ENCODE measurements at regions not wholly inside any gene's neighbourhood (a gene's known extent, or its start where the extent isn't known, plus 50 kb on each side); places are given as distances from the start of the nearest gene placed in this dataset.

- Histone ChIP-seq H3K36me3 (ENCODE audit: control insufficient read depth, insufficient read depth, low read length) (no peaks in the 10 kb centered on the region), H3K27me3 (ENCODE audit: control insufficient read depth, insufficient read depth, low read length) (no peaks in the 10 kb centered on the region), H3K4me3 (ENCODE audit: low read depth, low read length) (no peak overlapping the region), H3K9ac (ENCODE audit: low read depth, low read length) (no peak overlapping the region), H3K4me1 (ENCODE audit: control insufficient read depth, insufficient read depth, low read length) (no peaks in the 10 kb centered on the region), H3K9me3 (ENCODE audit: control insufficient read depth, insufficient read depth, low read length) (no peaks in the 10 kb centered on the region)
Observed at GRCh38 chr9:88242879-88243278, 104.6 kb upstream of the SPATA31C2 start.

- Histone ChIP-seq H3K36me3 (ENCODE audit: control insufficient read depth, insufficient read depth, low read length) (no peaks in the 10 kb centered on the region), H3K4me3 (ENCODE audit: low read depth, low read length) (no peak overlapping the region), H3K9me3 (ENCODE audit: control insufficient read depth, insufficient read depth, low read length) (no peaks in the 10 kb centered on the region), H3K27me3 (ENCODE audit: control insufficient read depth, insufficient read depth, low read length) (no peaks in the 10 kb centered on the region), H3K9ac (ENCODE audit: low read depth, low read length) (no peak overlapping the region), H3K4me1 (ENCODE audit: control insufficient read depth, insufficient read depth, low read length) (no peaks in the 10 kb centered on the region)
Observed at GRCh38 chr9:88237991-88238571, 99.8 kb upstream of the SPATA31C2 start.

- Histone ChIP-seq H3K4me3 (ENCODE audit: low read depth, low read length) (no peak overlapping the region), H3K27me3 (ENCODE audit: control insufficient read depth, insufficient read depth, low read length) (no peaks in the 10 kb centered on the region), H3K36me3 (ENCODE audit: control insufficient read depth, insufficient read depth, low read length) (no peaks in the 10 kb centered on the region), H3K9me3 (ENCODE audit: control insufficient read depth, insufficient read depth, low read length) (no peaks in the 10 kb centered on the region), H3K4me1 (ENCODE audit: control insufficient read depth, insufficient read depth, low read length) (no peaks in the 10 kb centered on the region), H3K9ac (ENCODE audit: low read depth, low read length) (no peak overlapping the region)
Observed at GRCh38 chr9:88237479-88237961, 99.2 kb upstream of the SPATA31C2 start.

GRCh38 chr9:88236511-88237478, 98.5 kb upstream of the SPATA31C2 start:
- Histone ChIP-seq H3K4me1 (ENCODE audit: control insufficient read depth, insufficient read depth, low read length) (no peaks in the 10 kb centered on the region), H3K36me3 (ENCODE audit: control insufficient read depth, insufficient read depth, low read length) (no peaks in the 10 kb centered on the region), H3K27me3 (ENCODE audit: control insufficient read depth, insufficient read depth, low read length) (no peaks in the 10 kb centered on the region), H3K9me3 (ENCODE audit: control insufficient read depth, insufficient read depth, low read length) (no peaks in the 10 kb centered on the region), H3K4me3 (ENCODE audit: low read depth, low read length) (no peak overlapping the region), H3K9ac (ENCODE audit: low read depth, low read length) (no peak overlapping the region)

- Histone ChIP-seq H3K4me3 (ENCODE audit: low read depth, low read length) (no peak overlapping the region), H3K9ac (ENCODE audit: low read depth, low read length) (no peak overlapping the region), H3K9me3 (ENCODE audit: control insufficient read depth, insufficient read depth, low read length) (no peaks in the 10 kb centered on the region), H3K36me3 (ENCODE audit: control insufficient read depth, insufficient read depth, low read length) (no peaks in the 10 kb centered on the region), H3K27me3 (ENCODE audit: control insufficient read depth, insufficient read depth, low read length) (no peaks in the 10 kb centered on the region), H3K4me1 (ENCODE audit: control insufficient read depth, insufficient read depth, low read length) (no peaks in the 10 kb centered on the region)
Observed at GRCh38 chr9:88235615-88236014, 97.3 kb upstream of the SPATA31C2 start.

- Histone ChIP-seq H3K9me3 (ENCODE audit: control insufficient read depth, insufficient read depth, low read length) (no peaks in the 10 kb centered on the region), H3K9ac (ENCODE audit: low read depth, low read length) (no peak overlapping the region), H3K27me3 (ENCODE audit: control insufficient read depth, insufficient read depth, low read length) (no peaks in the 10 kb centered on the region), H3K36me3 (ENCODE audit: control insufficient read depth, insufficient read depth, low read length) (no peaks in the 10 kb centered on the region), H3K4me1 (ENCODE audit: control insufficient read depth, insufficient read depth, low read length) (no peaks in the 10 kb centered on the region), H3K4me3 (ENCODE audit: low read depth, low read length) (no peak overlapping the region)
Observed at GRCh38 chr9:88234114-88234513, 95.8 kb upstream of the SPATA31C2 start.

- Histone ChIP-seq H3K4me3 (ENCODE audit: low read depth, low read length) (no peak overlapping the region), H3K9ac (ENCODE audit: low read depth, low read length) (no peak overlapping the region), H3K4me1 (ENCODE audit: control insufficient read depth, insufficient read depth, low read length) (no peaks in the 10 kb centered on the region), H3K27me3 (ENCODE audit: control insufficient read depth, insufficient read depth, low read length) (no peaks in the 10 kb centered on the region), H3K9me3 (ENCODE audit: control insufficient read depth, insufficient read depth, low read length) (no peaks in the 10 kb centered on the region), H3K36me3 (ENCODE audit: control insufficient read depth, insufficient read depth, low read length) (no peaks in the 10 kb centered on the region)
Observed at GRCh38 chr9:88233091-88233490, 94.8 kb upstream of the SPATA31C2 start.

GRCh38 chr9:88230612-88231011, 92.3 kb upstream of the SPATA31C2 start:
- no peaks in the 10 kb centered on the region for H3K9me3 ChIP-seq (ENCODE audit: control insufficient read depth, insufficient read depth, low read length)
- no peaks in the 10 kb centered on the region for H3K36me3 ChIP-seq (ENCODE audit: control insufficient read depth, insufficient read depth, low read length)
- no peaks in the 10 kb centered on the region for H3K27me3 ChIP-seq (ENCODE audit: control insufficient read depth, insufficient read depth, low read length)
- no peak overlapping the region for H3K4me3 ChIP-seq (ENCODE audit: low read depth, low read length)
- H3K4me1 ChIP-seq (ENCODE audit: control insufficient read depth, insufficient read depth, low read length) = no peaks in the 10 kb centered on the region
- no peak overlapping the region for H3K9ac ChIP-seq (ENCODE audit: low read depth, low read length)

- H3K36me3 ChIP-seq (ENCODE audit: control insufficient read depth, insufficient read depth, low read length) = no peaks in the 10 kb centered on the region
- no peak overlapping the region for H3K4me3 ChIP-seq (ENCODE audit: low read depth, low read length)
- no peaks in the 10 kb centered on the region for H3K27me3 ChIP-seq (ENCODE audit: control insufficient read depth, insufficient read depth, low read length)
- no peaks in the 10 kb centered on the region for H3K9me3 ChIP-seq (ENCODE audit: control insufficient read depth, insufficient read depth, low read length)
- H3K9ac ChIP-seq (ENCODE audit: low read depth, low read length) = no peak overlapping the region
- peaks cover 5% of the 10 kb centered on the region for H3K4me1 ChIP-seq (ENCODE audit: control insufficient read depth, insufficient read depth, low read length)
Observed at GRCh38 chr9:88229434-88229833, 91.2 kb upstream of the SPATA31C2 start.

GRCh38 chr9:88224938-88225337, 86.7 kb upstream of the SPATA31C2 start:
- Histone ChIP-seq H3K9me3 (ENCODE audit: control insufficient read depth, insufficient read depth, low read length) (no peaks in the 10 kb centered on the region), H3K36me3 (ENCODE audit: control insufficient read depth, insufficient read depth, low read length) (no peaks in the 10 kb centered on the region), H3K9ac (ENCODE audit: low read depth, low read length) (no peak overlapping the region), H3K4me1 (ENCODE audit: control insufficient read depth, insufficient read depth, low read length) (peaks cover 5% of the 10 kb centered on the region), H3K27me3 (ENCODE audit: control insufficient read depth, insufficient read depth, low read length) (no peaks in the 10 kb centered on the region), H3K4me3 (ENCODE audit: low read depth, low read length) (no peak overlapping the region)

GRCh38 chr9:88221105-88221504, 82.8 kb upstream of the SPATA31C2 start:
- no peak overlapping the region for H3K9ac ChIP-seq (ENCODE audit: low read depth, low read length)
- H3K4me3 ChIP-seq (ENCODE audit: low read depth, low read length) = no peak overlapping the region
- H3K36me3 ChIP-seq (ENCODE audit: control insufficient read depth, insufficient read depth, low read length) = no peaks in the 10 kb centered on the region
- no peaks in the 10 kb centered on the region for H3K27me3 ChIP-seq (ENCODE audit: control insufficient read depth, insufficient read depth, low read length)
- peaks cover 5% of the 10 kb centered on the region for H3K4me1 ChIP-seq (ENCODE audit: control insufficient read depth, insufficient read depth, low read length)
- H3K9me3 ChIP-seq (ENCODE audit: control insufficient read depth, insufficient read depth, low read length) = no peaks in the 10 kb centered on the region

- no peak overlapping the region for H3K4me3 ChIP-seq (ENCODE audit: low read depth, low read length)
- H3K9me3 ChIP-seq (ENCODE audit: control insufficient read depth, insufficient read depth, low read length) = no peaks in the 10 kb centered on the region
- no peaks in the 10 kb centered on the region for H3K27me3 ChIP-seq (ENCODE audit: control insufficient read depth, insufficient read depth, low read length)
- H3K9ac ChIP-seq (ENCODE audit: low read depth, low read length) = no peak overlapping the region
- H3K36me3 ChIP-seq (ENCODE audit: control insufficient read depth, insufficient read depth, low read length) = no peaks in the 10 kb centered on the region
- peaks cover 5% of the 10 kb centered on the region for H3K4me1 ChIP-seq (ENCODE audit: control insufficient read depth, insufficient read depth, low read length)
Observed at GRCh38 chr9:88220652-88221051, 82.4 kb upstream of the SPATA31C2 start.
